Daoy (cell line): ENCODE measurements at regions not wholly inside any gene's neighbourhood (a gene's known extent, or its start where the extent isn't known, plus 50 kb on each side); places are given as distances from the start of the nearest gene placed in this dataset.
"Not testable (repeated sequence)": the region's sequence is repeated elsewhere in the genome, so short reads cannot be mapped to it uniquely, and the experiment has no call there.

Source experiments
- DNase-seq: peaks from one replicate; pipeline ENCODE4 v3.0.0-alpha.2; 2015; ENCODE audit warnings: low read depth

GRCh38 chr1:195218428-195219212 lies 1389.6 kb downstream of the KCNT2 start:
- no peak for DNase-seq

GRCh38 chr1:195202241-195202640 lies 1406.0 kb downstream of the KCNT2 start:
- no peak for DNase-seq

GRCh38 chr1:195200772-195201171 lies 1407.5 kb downstream of the KCNT2 start:
- DNase-seq: no peak

- no peak for DNase-seq
Measured at GRCh38 chr1:195197116-195197515, 1411.1 kb downstream of the KCNT2 start.

- no peak for DNase-seq
Measured at GRCh38 chr1:195195423-195196057, 1412.7 kb downstream of the KCNT2 start.

- DNase-seq: no peak
Measured at GRCh38 chr1:195193134-195193533, 1415.1 kb downstream of the KCNT2 start.

- DNase-seq: no peak
Measured at GRCh38 chr1:195188821-195189220, 1419.4 kb downstream of the KCNT2 start.

- DNase-seq: no peak
Measured at GRCh38 chr1:195186544-195186943, 1421.7 kb downstream of the KCNT2 start.

- no peak for DNase-seq
Measured at GRCh38 chr1:195185736-195186135, 1422.5 kb downstream of the KCNT2 start.

- DNase-seq: no peak
Measured at GRCh38 chr1:195185321-195185720, 1422.9 kb downstream of the KCNT2 start.

GRCh38 chr1:195173753-195174152 lies 1434.5 kb downstream of the KCNT2 start:
- DNase-seq: no peak

- DNase-seq: not testable (repeated sequence)
Measured at GRCh38 chr1:195159795-195160194, 1448.4 kb downstream of the KCNT2 start.

GRCh38 chr1:195158091-195158490 lies 1450.1 kb downstream of the KCNT2 start:
- DNase-seq: no peak

GRCh38 chr1:195153107-195153506 lies 1455.1 kb downstream of the KCNT2 start:
- DNase-seq: no peak

- no peak for DNase-seq
Measured at GRCh38 chr1:195150768-195151167, 1457.5 kb downstream of the KCNT2 start.

GRCh38 chr1:195141294-195141693 lies 1466.9 kb downstream of the KCNT2 start:
- no peak for DNase-seq

- no peak for DNase-seq
Measured at GRCh38 chr1:195130598-195130997, 1477.6 kb downstream of the KCNT2 start.

GRCh38 chr1:195122497-195122896 lies 1485.7 kb downstream of the KCNT2 start:
- DNase-seq: no peak

- DNase-seq: no peak
Measured at GRCh38 chr1:195113471-195113870, 1494.8 kb downstream of the KCNT2 start.

- DNase-seq: no peak
Measured at GRCh38 chr1:195105773-195106172, 1502.5 kb downstream of the KCNT2 start.

- no peak for DNase-seq
Measured at GRCh38 chr1:195105281-195105680, 1503.0 kb downstream of the KCNT2 start.

- DNase-seq: no peak
Measured at GRCh38 chr1:195097316-195097715, 1510.9 kb downstream of the KCNT2 start.

- DNase-seq: no peak
Measured at GRCh38 chr1:195096051-195096521, 1512.2 kb downstream of the KCNT2 start.
